HUDEP-2 (cell line): ENCODE measurements at regions not wholly inside any gene's neighbourhood (a gene's known extent, or its start where the extent isn't known, plus 50 kb on each side); places are given as distances from the start of the nearest gene placed in this dataset.
"Not testable (repeated sequence)": the region's sequence is repeated elsewhere in the genome, so short reads cannot be mapped to it uniquely, and the experiment has no call there.

Source experiments
- DNase-seq, 76 experiments: peaks; one replicate each; lab custom pipeline; 2025; ENCODE audit not compliant: unreplicated experiment in 76 of 76; lab: John Stamatoyannopoulos, UW

DNA sequence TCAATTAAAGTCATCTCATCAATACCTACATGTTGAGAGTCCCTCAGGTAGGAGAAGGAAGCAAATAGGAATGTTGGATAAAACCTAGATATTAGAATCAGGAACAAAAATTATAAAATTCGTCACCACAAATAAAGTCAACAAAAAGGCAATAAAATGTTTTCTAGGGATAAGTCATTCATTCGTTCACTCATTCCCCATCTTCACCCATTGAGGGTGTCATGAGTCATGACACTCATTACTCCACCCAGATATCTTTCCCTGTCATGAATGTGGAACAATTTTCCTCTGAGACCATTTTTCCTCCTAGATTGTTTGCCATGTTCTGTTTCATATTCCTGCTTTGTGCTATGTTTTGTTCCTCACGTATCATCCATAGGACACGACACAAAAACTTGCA lies 50.9 kb upstream of the OLIG3 start:
- no peak for DNase-seq

DNA sequence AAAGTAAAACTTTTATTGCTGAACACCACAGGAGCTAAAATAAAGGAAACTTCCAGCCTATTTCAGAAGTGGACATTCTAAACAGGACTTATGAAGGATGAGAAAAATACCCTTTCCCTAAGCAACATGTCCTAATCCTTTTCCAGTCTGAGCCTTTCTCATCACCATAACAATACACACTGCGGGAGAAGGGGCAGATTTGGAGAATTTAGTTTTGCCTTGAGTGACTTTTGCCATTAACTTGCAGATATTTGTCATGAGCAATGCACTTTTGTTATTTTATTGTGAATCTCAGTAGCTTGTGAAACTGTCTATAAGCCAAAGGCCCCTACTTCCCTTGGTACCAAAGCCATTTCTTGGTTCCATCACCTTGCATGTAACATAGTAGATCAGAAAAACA lies 53.0 kb upstream of the OLIG3 start:
- no peak for DNase-seq

DNA sequence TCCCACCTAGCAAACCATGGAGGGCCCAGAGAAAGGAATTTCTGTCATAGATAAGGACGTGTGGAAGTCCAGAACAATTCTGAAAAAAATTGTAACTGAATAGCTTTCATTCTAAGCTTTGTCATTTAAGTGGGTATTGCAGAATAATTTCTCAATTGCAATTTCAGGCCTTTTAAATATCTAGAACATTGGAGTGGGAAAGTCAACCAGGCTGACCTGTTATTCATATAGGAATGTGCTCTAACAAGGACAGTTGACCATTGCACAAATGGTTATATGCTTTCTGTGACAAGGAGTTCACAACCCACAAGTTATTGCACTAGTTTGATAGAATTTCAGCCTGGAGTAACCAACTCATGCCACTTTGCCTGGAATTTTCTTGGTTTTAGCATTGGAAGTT lies 53.4 kb upstream of the OLIG3 start:
- DNase-seq, result no peak

GRCh38 chr6:137549106-137549505 lies 54.9 kb upstream of the OLIG3 start:
- no peak for DNase-seq

DNA sequence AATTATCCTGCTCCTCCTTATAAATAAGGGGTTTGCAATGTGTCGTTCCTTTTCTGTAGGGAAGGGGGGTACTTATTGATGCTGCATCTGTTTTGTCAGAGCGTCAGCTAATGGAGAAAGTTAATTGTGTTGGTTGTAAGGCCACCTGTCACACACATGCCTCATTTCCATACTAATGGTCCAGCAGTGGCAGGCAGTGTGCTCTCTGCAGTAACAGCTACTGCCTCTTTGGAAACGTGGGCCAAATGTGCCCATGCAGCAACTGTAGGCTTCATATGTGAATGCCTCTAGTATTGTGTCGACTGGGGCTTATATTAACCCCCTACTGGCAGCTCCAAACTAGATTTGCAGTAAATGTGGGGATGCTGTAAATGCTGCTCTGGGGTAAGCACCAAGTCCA lies 56.3 kb upstream of the OLIG3 start:
- no peak for DNase-seq

- DNase-seq, result no peak
Observed at GRCh38 chr6:137552146-137552545, 58.0 kb upstream of the OLIG3 start.

GRCh38 chr6:137552809-137553208 lies 58.6 kb upstream of the OLIG3 start:
- no peak for DNase-seq

- peak in 3 of 76 experiments; percentile 1 to 2 (median 2) for DNase-seq
Observed at GRCh38 chr6:137559521-137560183, 65.5 kb upstream of the OLIG3 start.

GRCh38 chr6:137560184-137560563 lies 66.0 kb upstream of the OLIG3 start:
- no peak for DNase-seq

GRCh38 chr6:137568067-137568466 lies 73.9 kb upstream of the OLIG3 start:
- no peak for DNase-seq

GRCh38 chr6:137570393-137570792 lies 76.2 kb upstream of the OLIG3 start:
- no peak for DNase-seq

DNA sequence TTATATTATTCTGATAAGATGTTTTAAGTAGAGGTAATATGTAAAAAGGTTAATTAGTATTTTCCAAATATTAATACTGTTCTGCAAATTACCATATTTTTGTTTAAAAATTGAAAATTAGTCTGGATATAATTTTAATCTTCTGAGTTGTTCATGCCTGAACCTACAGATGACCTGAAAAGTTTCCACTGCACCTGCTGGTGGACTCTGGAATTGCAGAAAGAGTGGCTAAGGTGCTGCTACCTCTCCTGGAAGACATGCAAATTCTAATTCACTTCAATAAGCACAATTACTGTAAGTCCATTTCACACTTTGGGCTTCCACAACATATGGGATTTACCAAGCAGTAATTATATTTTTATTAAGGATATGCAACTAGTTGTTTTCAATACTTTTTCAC lies 77.7 kb upstream of the OLIG3 start:
- DNase-seq, result peak in 29 of 76 experiments; percentile 3 to 68 (median 19)

DNA sequence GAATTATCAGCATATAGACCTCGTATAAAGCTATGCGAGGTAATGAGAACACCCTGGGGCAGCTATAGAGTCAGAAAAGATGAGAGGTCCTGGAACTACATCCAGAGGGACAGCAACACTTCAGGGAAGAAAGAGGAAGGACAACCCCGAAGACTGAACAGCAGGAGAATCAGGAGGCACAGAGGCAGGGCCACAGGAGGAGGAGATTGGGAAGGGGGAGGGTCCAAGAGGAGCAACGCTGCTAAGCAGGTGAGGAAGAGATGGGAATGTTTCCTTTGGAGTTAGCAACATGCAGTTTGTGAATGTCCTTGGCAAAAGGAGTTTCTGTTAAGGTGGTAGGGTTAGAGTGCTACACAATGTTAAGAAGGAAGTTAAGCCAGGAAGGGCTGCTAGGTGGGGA lies 79.5 kb upstream of the OLIG3 start:
- DNase-seq, result no peak

DNA sequence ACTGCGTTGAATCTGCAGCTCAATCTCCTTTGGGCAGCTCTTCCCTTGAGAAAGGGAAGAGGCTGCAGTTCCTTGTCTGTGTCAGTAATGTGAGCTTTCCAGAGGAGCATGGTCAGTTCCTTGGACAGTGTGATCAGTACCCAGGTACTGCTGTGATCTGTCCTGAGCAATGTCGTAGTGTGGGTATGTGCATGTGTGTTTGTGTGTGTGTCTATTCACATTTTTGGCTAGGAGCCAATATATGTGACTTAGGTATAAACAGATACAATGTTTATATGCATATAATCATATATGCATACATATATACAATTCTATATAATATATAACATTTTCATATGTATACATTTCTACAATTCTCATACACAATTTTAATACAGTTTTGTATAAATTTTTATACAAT lies 85.4 kb upstream of the OLIG3 start:
- no peak for DNase-seq

- DNase-seq, result no peak
Observed at GRCh38 chr6:137581019-137581707, 87.0 kb upstream of the OLIG3 start.

DNA sequence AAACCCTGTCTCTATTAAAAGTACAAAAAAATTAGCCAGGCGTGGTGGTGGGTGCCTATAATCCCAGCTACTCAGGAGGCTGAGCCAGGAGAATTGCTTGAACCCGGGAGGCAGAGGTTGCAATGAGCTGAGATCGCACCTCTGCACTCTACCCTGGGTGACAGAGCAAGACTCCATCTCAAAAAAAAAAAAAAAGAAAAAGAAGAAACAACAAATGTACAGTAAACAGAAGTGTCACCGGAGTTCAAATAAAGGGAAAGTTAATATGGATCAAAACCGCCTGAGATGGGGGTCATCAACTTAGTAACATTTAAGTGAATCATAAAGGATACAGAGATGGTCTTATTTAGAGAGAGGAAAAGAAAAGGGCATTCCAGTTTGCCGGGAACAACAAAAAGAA lies 89.3 kb upstream of the OLIG3 start:
- not testable (repeated sequence) for DNase-seq

- DNase-seq, result no peak
Observed at GRCh38 chr6:137588472-137588871, 94.3 kb upstream of the OLIG3 start.

DNA sequence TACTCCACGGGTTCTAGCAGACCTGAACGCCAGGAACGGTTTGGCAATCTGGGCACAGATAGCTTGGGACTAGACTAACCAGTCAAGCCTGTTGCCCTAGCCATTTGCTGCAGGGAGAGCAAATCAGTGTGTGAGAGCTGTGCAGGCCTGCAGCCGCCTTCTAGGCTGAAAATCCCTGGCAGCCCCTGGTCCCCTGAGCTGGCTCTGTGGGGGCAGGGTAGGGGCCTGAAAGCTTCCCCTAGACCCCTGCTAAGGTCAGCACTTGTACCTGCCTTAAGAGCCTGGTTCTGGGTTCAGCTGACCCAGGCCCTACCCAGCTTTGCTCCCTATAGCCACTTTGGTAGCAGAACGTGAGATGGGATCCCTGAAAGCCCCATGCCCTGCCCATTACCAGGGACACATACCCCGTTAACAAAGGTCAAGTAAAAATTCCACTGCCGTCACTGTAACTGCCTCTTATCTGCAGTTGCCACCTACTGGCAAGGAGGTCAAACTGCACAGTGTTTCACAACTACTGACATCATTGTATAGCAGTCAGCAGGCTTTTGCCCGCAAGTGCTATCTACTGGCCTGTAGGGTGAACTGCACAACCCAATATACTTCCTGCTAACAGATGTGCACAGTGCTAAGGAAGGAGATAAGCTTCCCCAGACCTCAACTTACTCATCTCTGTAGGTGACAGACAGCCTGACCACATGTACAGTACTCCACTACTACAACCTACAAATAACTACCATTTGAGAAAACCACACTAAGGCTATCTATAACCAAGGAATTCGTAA lies 95.1 kb upstream of the OLIG3 start:
- peak in 58 of 76 experiments; percentile 4 to 75 (median 39) for DNase-seq

DNA sequence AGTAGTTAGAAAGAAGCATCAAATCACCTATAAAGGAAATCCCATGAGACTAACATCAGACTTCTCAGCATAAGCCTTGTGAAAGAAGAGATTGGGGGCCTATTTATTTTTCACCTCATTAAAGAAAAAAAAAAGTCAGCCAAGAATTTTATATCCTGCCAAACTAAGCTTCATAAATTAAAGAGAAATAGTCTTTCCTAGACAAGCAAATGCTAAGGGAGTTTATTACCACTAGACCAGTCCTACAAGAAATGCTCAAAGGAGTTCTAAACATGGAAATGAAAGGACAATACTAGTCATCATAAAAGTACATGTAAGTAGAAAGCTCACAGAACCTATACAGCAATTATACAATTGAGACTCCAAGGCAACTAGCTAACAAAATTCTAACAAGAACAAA lies 96.5 kb upstream of the OLIG3 start:
- DNase-seq, result no peak

DNA sequence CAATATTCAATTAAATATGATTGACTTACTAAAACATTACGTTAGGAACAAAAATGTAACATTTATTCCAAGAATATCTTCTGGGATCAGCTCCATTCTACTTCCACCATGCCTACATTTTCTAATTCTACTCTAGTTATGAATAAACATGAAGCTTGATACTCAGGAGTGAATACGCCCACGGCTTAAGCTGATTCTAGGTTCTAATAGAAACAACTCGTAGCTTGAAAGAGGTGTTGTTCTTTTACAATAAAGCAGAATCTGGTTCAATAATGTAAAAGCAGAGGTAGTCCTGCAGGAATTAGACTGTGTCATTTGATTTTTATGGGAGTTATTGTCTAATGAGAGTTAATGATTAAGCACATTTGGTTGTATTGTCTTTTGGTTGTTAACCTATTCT lies 107.3 kb upstream of the OLIG3 start:
- no peak for DNase-seq

- no peak for DNase-seq
Observed at GRCh38 chr6:137602313-137603197, 108.4 kb upstream of the OLIG3 start.
